Cardiac fibroblast (primary cell): ENCODE measurements at regions not wholly inside any gene's neighbourhood (a gene's known extent, or its start where the extent isn't known, plus 50 kb on each side); places are given as distances from the start of the nearest gene placed in this dataset.

ENCODE experiments used
- DNase-seq, 2 donors: peaks; one replicate each; pipeline versions ENCODE4 v3.0.0 to v3.0.0-alpha.2; 2010; ENCODE audit warnings: low read depth in 2 of 2
- H3K4me3 ChIP-seq, 2 donors: replicated peaks in 1 of 2; 1 replicate in 1 of 2; 2 replicates in 1 of 2; pipeline ENCODE4 v1.5.1; 2011; ENCODE audit warnings: low read depth in 2 of 2, low read length in 2 of 2, mild to moderate bottlenecking in 2 of 2, moderate library complexity in 1 of 2
- TF ChIP-seq, protein P1 (sequence below): IDR thresholded peaks from one replicate; pipeline ENCODE4 v1.5.1; 2011; ENCODE audit warnings: low read depth, mild to moderate bottlenecking, low read length, inconsistent platforms

GRCh38 chr7:17487343-17487742 lies 188.9 kb downstream of the AHR start:
- TF ChIP-seq, protein P1, sequence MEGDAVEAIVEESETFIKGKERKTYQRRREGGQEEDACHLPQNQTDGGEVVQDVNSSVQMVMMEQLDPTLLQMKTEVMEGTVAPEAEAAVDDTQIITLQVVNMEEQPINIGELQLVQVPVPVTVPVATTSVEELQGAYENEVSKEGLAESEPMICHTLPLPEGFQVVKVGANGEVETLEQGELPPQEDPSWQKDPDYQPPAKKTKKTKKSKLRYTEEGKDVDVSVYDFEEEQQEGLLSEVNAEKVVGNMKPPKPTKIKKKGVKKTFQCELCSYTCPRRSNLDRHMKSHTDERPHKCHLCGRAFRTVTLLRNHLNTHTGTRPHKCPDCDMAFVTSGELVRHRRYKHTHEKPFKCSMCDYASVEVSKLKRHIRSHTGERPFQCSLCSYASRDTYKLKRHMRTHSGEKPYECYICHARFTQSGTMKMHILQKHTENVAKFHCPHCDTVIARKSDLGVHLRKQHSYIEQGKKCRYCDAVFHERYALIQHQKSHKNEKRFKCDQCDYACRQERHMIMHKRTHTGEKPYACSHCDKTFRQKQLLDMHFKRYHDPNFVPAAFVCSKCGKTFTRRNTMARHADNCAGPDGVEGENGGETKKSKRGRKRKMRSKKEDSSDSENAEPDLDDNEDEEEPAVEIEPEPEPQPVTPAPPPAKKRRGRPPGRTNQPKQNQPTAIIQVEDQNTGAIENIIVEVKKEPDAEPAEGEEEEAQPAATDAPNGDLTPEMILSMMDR: no peak
- DNase-seq: no peak
- H3K4me3 ChIP-seq: no peak overlapping the region

GRCh38 chr7:17488829-17489228 lies 190.4 kb downstream of the AHR start:
- TF ChIP-seq, protein P1: no peak
- DNase-seq: no peak
- no peak overlapping the region for H3K4me3 ChIP-seq

GRCh38 chr7:17489961-17490360 lies 191.5 kb downstream of the AHR start:
- TF ChIP-seq, protein P1: no peak
- no peak overlapping the region for H3K4me3 ChIP-seq
- DNase-seq: no peak

DNA sequence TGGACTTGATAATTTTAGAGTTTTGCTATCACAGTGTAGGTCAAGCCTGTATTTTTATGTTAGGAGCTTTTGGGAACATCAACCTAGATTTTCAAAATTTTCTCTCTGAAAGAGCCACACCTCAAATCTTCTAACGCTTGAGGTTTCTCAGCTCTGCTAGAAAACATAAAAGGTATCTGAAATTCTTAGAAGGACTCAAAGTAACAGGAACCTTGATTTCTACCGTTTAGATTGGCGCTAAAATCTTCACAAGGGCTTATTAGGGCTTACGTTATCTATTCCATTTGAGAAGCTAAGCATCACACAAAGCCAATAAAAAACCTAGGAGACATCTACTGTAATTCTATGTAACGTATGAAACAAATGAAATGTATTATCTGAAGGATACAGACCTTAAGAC lies 192.4 kb downstream of the AHR start:
- TF ChIP-seq, protein P1: no peak
- no peak overlapping the region for H3K4me3 ChIP-seq
- DNase-seq: no peak

- TF ChIP-seq, protein P1: no peak
Observed at GRCh38 chr7:17492437-17492836, 194.0 kb downstream of the AHR start.

DNA sequence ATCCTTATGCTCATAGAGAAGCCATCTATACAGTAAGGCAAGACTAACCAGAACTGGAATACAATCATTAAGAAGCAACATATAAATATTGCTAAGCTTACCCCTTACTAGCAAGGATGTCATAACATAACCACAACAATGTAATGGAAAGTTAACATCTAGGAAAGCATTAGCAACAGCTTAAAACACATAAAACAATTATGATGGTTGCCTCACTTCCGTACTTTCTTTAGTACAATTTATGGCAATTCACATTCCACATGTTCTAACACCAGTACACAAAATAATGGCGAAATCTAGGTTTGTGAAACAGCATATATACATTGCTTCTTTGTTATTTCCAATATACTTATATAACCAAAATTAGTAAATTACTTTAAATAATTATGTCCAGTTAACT lies 195.0 kb downstream of the AHR start:
- peak; percentile 15 to 23 for DNase-seq
- TF ChIP-seq, protein P1: no peak
- H3K4me3 ChIP-seq: no peak overlapping the region

More at GRCh38 chr7:17492437-17492836, 194.0 kb downstream of the AHR start:
- DNase-seq: no peak
- H3K4me3 ChIP-seq: no peak overlapping the region

DNA sequence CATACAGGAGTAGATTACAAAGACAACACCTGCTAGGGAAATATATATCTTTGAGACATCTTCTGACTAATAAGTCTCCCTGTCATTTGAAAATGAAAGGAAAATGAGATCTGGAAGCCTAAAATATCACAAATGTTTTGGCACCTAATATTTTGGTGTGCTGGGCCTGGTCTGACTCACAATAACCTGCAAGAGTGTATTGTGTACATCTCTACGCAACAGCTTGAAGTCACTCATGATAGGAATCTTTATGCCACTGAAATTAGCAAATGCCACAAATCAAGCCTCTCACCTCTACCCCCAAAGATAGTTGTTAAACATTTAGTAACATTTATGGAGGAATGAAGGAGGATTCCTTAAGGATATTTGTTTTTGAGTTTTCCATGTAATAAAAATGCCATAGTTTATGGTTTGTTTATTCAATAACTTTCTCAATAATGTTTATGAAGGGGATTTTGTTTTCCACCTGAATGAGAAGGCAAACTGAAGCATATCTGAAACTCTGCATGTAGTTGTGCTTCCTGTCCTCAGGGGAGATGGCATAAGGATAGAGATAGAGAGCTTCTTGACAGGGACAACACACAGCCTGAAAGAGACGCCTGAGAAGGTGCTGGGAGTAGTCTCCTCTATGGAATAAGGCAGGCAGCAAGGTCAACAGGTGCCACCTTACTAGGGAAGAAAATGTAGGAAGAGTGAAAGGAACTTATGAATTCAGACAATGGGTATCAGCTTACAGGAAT lies 197.4 kb downstream of the AHR start:
- TF ChIP-seq, protein P1: no peak
- H3K4me3 ChIP-seq: no peak overlapping the region
- no peak for DNase-seq
